HK-2 (cell line): ENCODE measurements at regions not wholly inside any gene's neighbourhood (a gene's known extent, or its start where the extent isn't known, plus 50 kb on each side); places are given as distances from the start of the nearest gene placed in this dataset.
"Not testable (repeated sequence)": the region's sequence is repeated elsewhere in the genome, so short reads cannot be mapped to it uniquely, and the experiment has no call there.

ENCODE experiments used
- DNase-seq: peaks from one replicate; pipeline ENCODE4 v3.0.0-alpha.2; 2018; ENCODE audit not compliant: unreplicated experiment

DNA sequence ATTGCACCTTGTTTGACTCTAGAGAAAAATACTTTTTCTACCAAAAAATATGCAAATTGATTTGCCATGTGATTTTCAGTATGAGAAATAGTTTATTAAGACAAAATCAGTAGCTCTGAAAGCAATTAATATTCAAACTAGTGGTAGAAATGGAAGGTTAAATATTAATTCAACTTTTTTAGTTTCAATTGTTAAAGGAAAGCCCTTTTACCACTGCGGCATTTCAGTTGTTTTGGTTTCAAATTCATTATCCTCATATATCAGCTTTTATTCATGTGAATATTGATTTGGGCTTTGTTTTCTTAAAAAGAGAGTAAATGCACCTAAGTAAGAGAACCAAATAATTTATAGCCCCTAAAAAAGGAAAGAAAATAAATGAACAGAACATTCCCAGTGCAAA lies 660.6 kb upstream of the CHD1 start:
- DNase-seq = no peak

DNA sequence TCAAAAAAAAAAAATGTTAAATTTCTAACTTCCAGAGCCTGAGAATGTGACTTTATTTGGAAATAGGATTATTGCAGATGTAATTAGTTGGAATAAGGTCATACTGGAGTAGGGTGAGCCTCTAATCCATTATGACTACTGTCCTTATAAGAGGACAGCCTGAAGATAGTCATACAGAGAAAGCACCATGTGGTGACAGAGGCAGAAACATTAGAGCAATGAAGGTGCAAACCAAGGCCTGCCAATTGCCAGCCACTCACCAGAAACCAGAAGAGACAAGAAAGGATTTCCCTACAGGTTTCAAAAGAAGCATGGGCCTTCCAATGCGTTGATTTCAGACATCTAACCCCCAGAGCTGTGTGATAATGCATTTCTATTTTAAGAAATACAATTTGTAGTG lies 659.2 kb upstream of the CHD1 start:
- no peak for DNase-seq

DNA sequence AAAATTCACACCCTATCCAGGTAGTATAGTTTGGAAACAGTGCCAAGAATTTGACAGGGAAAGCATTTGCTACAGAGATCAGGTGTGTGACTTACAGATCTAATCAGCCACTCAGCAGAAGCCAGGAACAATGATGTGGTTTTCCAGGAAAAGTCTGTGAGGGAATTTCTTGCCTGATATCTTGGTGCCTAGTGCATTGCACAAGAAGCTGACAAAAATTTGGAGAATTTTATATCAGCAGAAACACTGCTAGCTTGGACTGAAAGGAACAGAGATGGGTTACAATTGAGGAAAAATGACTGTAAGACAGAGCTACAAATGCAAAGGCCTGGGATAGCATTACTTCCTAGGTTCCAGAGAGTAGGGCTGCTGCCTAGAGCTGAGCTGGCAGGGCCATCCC lies 658.1 kb upstream of the CHD1 start:
- no peak for DNase-seq

DNA sequence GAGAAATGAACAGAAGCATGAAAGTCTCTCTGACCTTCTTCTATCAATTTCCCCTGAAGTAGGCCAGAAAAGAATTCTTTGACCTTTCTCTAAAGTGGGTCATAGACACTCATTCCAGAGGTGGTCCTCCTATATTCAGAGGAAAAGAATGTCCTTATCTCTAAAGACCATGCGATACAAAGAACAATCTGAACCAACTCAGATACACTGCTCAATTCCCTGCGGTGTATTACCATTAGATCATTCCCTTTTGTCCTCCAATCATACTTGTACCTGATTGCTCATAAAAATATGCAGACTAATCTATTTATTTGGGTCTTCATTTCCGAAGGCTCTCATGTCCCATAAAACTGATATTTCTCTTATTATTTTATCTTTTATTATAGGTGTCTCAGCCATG lies 652.4 kb upstream of the CHD1 start:
- not testable (repeated sequence) for DNase-seq

DNA sequence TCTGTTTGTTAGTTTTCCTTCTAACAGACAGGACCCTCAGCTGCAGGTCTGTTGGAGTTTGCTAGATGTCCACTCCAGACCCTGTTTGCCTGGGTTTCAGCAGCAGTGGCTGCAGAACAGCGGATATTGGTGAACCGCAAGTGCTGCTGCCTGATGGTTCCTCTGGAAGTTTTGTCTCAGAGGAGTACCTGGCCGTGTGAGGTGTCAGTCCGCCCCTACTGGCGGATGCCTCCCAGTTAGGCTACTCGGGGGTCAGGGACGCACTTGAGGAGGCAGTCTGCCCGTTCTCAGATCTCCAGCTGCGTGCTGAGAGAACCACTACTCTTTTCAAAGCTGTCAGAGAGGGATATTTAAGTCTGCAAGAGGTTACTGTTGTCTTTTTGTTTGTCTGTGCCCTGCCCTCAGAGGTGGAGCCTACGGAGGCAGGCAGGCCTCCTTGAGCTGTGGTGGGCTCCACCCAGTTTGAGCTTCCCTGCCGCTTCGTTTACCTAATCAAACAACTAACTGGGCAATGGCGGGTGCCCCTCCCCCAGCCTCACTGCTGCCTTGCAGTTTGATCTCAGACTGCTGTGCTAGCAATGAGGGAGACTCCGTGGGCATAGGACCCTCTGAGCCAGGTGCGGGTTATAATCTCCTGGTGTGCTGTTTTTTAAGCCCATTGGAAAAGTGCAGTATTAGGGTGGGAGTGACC lies 634.3 kb upstream of the CHD1 start:
- DNase-seq = not testable (repeated sequence)

DNA sequence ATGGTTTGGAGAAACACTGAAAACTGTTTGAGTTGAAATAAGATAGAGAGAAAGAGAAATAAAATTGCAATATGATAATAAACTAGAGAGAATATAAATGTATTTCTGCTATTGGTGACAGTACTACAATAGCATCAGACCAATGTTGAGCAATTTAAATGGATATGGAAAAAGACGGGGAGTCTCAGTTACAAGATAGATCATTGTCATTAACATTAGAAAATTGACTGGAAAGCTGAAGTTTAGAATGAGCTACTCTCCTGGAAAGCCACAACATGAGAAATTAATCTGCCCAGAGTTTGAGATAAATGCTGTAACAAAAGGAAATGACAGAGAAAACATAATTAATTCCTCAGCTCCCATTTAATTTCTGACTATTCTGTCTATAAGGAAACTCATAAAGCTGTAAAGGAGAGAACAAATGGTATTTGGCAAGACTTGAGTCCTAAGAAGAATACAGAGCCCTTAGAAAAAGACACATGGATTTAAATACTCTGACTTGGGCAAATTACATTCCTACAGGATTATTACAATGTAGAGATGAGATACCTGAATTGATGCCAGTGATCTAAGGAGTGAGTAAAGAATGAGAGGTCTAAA lies 624.5 kb upstream of the CHD1 start:
- no peak for DNase-seq

DNA sequence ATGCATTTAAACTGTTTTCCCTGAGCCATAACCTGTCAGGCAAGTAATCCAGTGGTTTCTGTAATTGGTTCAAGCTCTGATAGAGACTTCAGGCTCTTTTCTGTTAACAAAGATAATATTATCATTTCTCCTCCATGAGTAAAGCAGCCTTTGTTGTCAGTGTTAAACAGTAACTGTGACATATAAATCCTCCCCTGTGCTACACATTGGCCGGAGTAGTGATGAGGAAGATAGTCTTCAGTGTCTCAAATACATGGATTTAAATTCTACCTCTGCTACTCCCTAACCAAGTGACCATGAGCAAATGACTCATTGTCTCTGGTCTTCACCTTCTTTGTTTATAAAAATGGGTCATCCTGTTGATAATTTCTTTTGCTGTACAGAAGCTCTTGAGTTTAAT lies 615.5 kb upstream of the CHD1 start:
- no peak for DNase-seq

DNA sequence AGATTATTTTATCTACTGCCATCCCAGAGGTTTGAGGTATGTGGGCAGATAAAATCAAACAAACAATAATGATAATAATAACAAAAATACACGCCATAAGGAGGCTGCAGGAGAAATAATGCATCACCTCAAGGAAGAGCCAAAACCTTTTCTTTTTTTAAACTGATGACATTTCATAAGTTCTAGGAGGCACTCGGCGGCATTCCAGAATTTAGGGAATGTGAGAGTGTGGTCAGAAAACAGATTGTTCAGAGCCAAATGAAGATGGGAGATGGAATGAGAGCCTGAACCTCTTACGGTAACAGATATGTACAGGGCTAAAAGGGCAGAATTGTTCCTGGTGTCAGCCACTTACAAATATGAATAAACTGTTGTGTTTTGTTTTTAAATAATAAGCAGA lies 615.0 kb upstream of the CHD1 start:
- no peak for DNase-seq

DNA sequence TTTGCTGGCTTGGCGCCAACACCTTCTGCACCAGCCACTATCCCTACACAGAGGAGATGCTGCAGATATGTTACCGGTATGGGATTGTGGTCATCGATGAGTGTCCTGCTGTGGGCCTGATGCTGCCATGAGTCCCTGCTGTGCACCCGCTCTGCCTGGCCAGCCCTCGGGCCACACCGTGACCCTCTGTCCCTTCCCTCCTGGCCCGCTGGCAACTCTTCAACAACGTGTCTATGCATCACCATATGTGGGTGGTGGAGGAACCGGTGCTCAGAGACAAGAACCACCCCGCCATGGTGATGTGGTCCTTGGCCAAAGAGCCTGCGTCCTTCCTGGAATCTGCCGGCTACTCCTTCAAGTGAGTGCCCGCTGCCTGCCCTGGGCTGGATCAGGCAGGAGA lies 605.4 kb upstream of the CHD1 start:
- DNase-seq = not testable (repeated sequence)

DNA sequence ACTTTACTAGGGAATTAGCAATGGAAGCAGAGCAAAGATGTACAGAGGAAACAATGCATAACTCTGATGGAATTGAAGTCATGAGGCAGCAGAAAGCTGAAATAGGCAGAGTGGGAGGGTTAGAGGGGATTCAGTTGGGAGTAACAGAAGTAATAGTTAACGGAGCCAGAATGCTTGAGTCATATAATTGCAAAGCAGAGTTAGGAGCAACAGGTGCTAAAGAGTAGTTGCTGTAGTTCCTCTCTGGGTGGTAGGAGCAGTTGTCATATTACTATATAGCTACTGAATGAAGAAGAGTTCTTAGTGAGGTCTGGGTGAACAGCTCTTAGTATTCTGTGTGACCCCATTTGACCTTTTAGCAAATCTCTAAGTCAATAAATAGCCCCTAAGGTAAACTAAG lies 592.9 kb upstream of the CHD1 start:
- not testable (repeated sequence) for DNase-seq

DNA sequence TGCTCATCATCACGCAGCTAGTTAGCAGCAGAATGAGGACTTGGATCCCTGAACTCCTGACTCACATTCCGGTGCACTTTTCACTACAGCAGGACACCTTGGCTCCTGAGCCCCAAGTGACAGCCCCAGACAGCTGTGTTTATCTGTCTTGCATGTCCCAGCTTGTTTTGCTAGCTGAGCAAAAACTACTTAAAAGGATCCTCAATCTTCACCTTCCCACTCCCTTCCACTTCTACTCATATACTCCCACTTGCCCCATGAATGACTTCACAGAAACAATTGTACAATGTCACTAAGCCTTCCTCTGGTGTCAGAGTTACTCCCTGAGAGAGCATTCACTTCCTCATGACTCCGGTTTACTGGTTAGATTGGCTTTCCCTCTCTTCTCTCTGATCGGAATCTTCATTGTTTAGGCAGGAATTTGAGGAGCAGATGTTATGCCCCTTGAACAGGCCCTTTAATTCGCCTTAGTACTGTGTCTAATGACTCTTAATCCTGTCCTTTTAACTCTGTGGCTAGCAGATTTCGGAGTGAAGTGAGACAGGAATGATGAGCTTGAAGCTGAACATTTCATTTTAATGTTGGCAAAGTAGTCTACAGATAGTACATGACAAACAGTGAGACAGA lies 587.2 kb upstream of the CHD1 start:
- DNase-seq = not testable (repeated sequence)

DNA sequence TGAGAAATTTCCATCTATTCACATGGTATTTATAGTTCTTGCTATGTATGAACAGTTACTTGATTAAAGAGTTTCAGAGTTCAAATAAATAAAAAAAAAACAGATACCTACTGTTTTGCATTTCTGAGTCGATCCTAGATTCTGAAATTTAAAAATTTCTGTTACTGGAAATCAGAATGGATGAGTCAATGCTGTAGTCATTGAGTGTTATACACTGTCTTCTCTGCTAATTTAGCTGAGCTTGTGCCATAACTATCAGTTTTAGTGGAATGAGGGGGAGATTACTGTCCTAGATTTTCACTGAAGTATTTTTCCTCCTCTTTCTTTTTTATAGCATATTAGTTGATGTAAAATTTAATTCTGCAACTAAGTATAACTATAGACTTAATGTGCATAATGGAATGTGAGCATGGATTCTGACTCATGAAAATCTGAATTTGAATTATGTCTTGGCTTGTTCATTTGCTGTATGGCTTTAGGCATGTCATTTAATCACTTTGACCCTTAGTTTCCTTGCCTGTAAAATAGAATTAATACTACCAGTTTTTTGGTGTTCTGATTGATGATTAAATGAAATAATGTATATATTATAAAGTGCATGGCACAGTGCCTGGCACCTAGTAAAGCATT lies 581.5 kb upstream of the CHD1 start:
- DNase-seq = not testable (repeated sequence)

DNA sequence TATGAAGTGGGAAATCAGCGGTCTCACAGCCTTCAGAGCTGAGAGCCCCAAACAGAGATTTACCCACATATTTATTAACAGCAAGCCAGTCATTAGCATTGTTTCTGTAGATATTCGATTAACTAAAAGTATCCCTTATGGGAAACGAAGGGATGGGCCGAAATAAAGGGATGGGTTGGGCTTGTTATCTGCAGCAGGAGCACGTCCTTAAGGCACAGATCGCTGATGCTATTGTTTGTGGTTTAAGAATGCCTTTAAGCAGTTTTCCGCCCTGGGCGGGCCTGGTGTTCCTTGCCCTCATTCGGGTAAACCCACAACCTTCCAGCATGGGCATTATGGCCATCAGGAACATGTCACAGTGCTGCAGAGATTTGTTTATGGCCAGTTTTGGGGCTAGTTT lies 580.3 kb upstream of the CHD1 start:
- DNase-seq = not testable (repeated sequence)

DNA sequence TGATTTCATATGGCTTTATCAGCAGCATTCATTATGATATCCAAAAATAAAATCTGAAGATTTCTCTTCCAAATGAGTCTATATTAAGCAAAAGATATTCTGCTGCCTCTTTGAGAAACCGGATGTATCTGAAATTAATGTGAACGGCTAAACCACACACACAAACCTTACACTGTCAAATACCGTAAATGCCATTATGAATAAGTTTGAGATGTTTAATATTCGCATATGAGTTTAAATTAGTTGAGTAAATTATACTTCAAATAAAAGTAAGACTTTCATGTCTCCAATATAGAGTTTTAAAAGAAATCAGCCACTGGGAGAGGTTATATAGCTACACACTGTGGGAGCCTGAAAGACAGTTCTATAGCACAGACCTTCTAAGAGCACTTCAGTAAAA lies 566.6 kb upstream of the CHD1 start:
- DNase-seq = not testable (repeated sequence)

DNA sequence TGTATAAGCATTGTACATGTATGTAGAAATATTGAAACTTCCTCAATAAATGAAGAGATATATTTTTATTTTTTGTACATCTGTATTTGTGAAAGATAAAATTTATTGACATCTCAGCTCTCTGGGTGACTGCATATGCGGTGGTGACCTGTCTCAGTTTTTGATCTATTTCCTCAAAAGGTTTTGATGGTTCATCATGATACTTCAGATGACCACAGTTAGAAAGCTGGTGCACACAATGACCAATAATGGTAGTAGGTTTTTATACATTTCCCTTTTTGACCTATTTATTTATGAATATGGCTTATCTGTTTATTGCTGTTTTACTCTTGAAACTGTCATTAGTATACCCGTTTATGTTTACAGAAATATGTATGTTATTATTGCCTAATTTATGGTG lies 549.6 kb upstream of the CHD1 start:
- not testable (repeated sequence) for DNase-seq

DNA sequence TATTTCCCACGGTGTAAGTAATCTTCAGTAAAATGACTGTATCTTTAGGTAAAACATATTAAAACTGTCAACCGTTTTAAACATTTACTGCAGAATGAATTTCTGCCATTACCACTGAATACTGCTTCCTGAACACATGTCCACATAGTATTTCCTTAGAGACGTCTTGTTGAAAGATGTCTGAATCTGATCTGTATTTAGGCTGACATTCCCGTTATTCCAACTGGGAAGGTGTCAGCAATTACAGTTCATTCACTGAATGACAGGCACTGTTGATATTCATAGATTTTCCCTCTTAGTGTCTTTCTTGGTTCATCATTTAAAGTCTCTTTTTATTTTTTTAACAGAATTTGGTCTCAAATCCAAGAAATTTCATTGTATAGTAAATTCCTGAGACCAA lies 544.5 kb upstream of the CHD1 start:
- DNase-seq = not testable (repeated sequence)

DNA sequence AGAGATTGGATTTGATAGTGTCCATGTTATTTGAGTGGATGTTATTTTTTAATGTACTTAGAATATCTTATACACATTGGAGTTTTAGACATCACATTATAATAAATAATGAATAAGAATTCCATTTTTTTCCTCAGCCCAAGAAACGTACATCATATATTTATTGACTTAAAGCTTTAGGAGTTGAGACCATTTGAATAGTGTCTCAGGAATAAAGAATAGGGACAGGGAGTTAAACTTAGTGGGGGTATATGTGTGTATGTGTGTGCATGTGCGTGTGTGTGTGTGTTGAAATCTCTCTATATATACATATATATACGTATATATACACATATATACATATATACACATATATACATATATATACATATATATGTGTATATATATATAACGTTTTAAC lies 542.9 kb upstream of the CHD1 start:
- not testable (repeated sequence) for DNase-seq

DNA sequence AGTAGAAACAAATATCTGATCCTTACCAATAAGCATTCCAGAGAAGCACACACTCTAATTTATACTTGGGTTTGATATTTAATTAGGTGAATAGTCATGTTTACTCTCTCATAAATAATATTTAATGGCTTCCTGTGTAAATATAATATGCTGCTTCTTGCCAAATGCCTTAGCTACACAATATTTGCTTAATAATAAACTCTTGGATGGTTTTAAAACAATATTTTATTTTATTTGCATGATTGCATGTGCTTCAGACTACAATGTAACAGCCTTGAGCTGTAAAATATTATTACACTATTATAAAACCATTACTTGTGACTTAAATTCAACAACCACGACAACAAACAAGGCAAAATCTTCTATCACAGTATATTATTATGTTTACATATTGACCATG lies 542.4 kb upstream of the CHD1 start:
- not testable (repeated sequence) for DNase-seq

DNA sequence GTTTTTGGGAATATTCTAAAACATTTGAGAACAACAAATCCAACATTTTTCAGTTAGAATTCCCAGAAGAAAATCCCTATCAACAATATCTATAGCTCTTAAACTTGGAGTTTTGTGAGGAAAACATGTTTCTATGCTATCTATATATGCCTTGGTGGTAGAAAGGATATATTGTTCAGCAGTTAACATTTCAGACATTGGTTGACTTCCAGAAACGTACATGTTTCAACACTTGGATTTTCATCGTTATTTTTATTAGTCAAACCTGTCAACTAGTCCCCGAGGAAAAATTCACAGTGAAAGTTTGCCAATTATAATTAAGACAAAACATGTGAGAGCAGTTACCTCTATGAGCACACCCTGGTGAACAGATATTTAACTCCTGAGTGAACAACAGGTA lies 541.8 kb upstream of the CHD1 start:
- not testable (repeated sequence) for DNase-seq

DNA sequence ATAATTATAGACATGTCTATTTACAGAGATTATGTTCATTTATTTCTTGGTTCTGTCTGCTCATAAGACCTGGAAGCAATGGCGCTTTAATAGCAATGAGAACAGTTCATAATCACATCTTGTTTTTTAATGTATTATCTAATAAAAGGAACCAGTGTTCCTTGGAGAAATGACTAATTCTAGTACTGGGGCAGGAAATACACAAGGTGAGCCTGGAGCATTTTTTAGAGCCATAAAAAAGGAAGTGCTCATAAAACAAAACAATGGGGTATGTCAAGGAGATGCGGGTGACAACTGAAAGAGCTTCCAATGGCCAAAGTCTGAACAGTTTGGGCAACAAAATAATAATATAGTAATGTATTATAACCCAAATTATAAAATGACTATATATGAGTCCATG lies 531.9 kb upstream of the CHD1 start:
- DNase-seq = no peak

DNA sequence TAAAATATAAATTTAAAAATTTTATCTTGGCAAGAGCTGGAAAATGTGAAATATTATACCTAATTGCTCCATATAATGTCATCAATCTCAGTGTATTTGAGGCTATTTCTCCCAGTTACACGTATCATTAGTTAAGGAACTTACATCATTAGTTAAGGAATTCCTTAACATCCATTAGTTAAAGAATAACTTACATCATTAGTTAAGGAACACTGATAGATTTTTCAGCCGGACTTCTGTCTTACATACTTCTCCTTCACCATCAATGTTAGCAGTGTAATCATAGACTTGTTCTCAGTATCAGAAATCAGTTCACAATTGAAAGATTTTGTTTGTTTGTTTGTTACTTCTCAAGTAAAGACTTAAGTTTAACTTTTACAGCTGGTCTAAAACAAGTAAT lies 524.4 kb upstream of the CHD1 start:
- DNase-seq = no peak

DNA sequence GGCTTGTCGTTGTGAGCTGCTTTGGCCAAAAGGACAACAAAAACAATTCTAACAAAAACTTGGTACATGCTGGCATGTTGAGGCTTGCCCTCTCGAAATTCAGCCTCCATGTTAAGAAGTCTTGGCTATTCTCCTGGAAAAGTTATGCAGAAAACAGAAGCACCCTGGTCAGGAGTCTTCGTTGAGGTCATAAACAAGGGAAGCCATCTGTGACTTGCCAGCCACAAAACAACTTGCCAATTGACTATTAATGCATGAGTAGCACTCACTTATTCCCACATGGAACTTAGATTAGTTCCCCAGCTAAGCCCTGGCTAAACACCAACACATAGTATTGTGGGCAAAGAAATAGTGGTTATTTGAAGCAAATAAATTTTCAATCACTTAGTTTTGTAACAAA lies 521.0 kb upstream of the CHD1 start:
- no peak for DNase-seq

DNA sequence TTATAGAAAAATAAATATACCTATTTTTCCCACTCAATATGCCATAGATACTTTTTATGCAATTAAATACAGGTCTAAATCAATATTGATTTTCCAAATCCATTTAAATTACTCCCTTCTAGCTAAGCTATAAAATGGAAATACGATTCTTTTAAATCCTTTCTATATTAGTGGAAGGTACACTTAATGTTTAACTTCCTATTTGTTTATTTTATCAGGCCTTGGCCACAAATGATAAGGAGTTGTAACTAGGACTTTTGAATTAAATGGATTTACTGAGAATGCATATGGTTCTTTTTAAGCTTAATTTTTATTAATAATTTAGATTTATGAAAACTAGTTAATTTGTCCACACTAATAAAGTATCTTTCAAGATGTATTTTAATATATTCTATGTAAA lies 517.0 kb upstream of the CHD1 start:
- DNase-seq = no peak
